Activated naive CD8-positive, alpha-beta T cell treated with anti-CD3 and anti-CD28 coated beads, Interleukin-2, amount 10 ng/mL, durations not matched to agents 7 days and 5 days (primary cell): ENCODE measurements at regions not wholly inside any gene's neighbourhood (a gene's known extent, or its start where the extent isn't known, plus 50 kb on each side); places are given as distances from the start of the nearest gene placed in this dataset.

ENCODE experiments used
- ATAC-seq: fragments of 150-1000 bp; cut with Tn5 transposase; one replicate; pipeline ENCODE4 v1.10.0; 2021; ENCODE audit warnings: low read depth, moderate library complexity
- POLR2A ChIA-PET: fragments of 350-600 bp; sonication (Branson Sonifier 250); formaldehyde crosslinking; loops from one replicate; lab custom pipeline; 2021; ENCODE audit warnings: antibody characterized with exemption; lab: Charles Lee
- DNase-seq: peaks from one replicate; pipeline ENCODE4 v3.0.0; 2021
- H3K27ac Mint-ChIP-seq: one replicate; pipeline ENCODE4 v1.8.0; 2022; ENCODE audit warnings: mild to moderate bottlenecking, mixed read lengths
- H3K27me3 Mint-ChIP-seq: one replicate; pipeline ENCODE4 v1.8.0; 2022; ENCODE audit warnings: mild to moderate bottlenecking, moderate library complexity, mixed read lengths
- H3K36me3 Mint-ChIP-seq: one replicate; pipeline ENCODE4 v1.8.0; 2021; ENCODE audit warnings: mild to moderate bottlenecking, mixed read lengths
- H3K4me1 Mint-ChIP-seq: one replicate; pipeline ENCODE4 v1.8.0; 2021; ENCODE audit warnings: mixed read lengths
- H3K4me3 Mint-ChIP-seq: one replicate; pipeline ENCODE4 v1.8.0; 2022; ENCODE audit warnings: mild to moderate bottlenecking, moderate library complexity, mixed read lengths
- H3K9me3 Mint-ChIP-seq: one replicate; pipeline ENCODE4 v1.8.0; 2021; ENCODE audit warnings: mixed read lengths

DNA sequence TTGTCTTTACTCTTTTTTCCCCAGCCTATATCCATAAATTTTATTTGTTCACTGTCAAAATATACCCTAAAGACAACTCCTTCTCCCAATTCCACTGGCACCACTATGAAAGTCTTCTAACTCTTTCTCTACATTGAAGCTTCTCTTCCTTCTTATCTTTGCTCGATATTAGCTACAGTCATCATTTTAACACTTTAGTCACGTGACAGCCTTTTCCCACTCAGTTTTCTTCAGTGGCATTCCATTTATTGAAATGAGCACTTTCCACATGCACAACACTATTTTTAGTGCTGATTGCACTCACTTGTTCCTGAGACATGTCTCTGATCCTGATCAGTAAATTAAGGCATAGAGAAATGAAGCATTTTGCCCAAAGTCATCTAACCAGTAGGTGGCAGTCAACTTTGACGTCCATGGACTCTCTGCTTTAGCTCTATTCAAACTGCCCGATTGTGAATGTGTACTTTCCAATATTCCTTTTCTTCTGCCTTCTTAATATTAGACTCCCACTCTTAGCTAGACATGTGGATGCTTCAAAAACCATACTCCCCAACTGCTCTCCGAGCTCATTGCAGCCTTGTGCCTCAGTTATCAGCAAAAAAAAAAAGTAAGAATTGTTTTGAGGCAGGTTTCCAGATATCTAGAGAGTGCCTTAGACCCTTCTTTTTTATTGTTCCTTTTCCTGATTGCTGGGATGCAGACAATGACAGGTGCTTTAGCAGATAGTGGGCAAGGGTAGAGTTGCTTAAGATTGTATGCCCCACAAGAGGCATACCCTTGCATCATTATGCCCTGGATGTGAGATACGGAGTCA lies 394.4 kb upstream of the ADGRL3 start:
- H3K4me1 Mint-ChIP-seq, result no peaks in the 10 kb centered on the region
- no peaks in the 10 kb centered on the region for H3K36me3 Mint-ChIP-seq

DNA sequence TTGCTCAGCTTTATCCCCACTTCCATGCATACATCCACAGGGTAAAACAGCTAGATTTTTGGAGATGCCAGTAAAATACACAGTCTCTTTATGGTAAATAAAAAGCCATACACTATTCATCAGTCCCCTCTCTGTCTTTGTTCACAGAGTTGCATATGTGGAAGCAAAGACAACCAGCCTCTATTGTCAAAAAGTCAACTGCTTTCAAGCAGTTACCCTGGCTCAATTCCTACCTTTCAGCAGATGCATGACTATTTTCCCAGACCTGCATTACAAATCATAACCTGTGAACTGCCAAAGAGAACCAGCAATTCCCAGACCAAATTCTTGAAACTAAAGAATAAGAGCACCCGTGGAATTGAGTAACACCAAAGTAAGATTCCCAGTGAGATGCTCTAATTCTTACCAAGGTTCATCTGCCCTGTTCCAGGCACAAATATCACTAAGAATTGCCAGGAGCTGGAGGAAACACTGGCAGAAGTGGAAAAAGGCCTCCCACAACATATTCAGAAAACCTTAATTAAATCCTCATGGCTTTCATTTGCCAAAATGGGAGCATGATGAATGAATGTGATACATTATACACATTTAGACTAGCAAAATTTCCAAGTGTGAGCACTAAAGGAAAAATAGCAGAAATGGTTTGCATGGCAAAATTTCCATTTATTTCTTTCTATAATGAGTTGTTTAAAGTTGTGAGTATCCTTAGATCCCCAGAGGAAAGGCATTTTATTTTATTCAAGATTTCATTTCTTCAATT lies 391.2 kb upstream of the ADGRL3 start:
- POLR2A ChIA-PET, result no interaction called here
- no peaks in the 10 kb centered on the region for H3K36me3 Mint-ChIP-seq
- ATAC-seq, result no peak

More for the DNA sequence above, 394.4 kb upstream of the ADGRL3 start:
- H3K4me3 Mint-ChIP-seq, result no peak overlapping the region
- DNase-seq (no peak), ATAC-seq (no peak)
- no peaks in the 10 kb centered on the region for H3K27me3 Mint-ChIP-seq
- H3K27ac Mint-ChIP-seq, result no peak overlapping the region
- H3K9me3 Mint-ChIP-seq, result peaks cover 2% of the 10 kb centered on the region
- POLR2A ChIA-PET, result no interaction called here

DNA sequence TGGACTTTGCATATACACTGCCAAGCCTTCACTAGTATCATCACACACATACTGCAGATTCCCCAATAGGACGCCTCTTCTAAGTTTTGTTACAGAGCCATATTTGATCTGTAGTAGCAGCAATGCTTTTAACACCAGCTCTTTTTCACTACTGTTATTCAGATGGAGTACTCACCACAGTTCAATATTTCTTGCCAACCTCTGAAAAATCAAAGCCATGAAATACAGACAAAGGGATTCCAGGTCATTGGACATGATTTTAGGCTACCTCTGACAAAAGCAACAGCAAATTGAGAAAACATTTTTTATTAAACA lies 390.7 kb upstream of the ADGRL3 start:
- H3K4me3 Mint-ChIP-seq, result no peak overlapping the region
- peaks cover 2% of the 10 kb centered on the region for H3K9me3 Mint-ChIP-seq
- H3K27ac Mint-ChIP-seq, result no peak overlapping the region
- POLR2A ChIA-PET, result no interaction called here
- H3K36me3 Mint-ChIP-seq, result no peaks in the 10 kb centered on the region
- no peaks in the 10 kb centered on the region for H3K27me3 Mint-ChIP-seq
- ATAC-seq (no peak), DNase-seq (no peak)
- no peaks in the 10 kb centered on the region for H3K4me1 Mint-ChIP-seq

More for the DNA sequence above, 391.2 kb upstream of the ADGRL3 start:
- H3K27me3 Mint-ChIP-seq, result no peaks in the 10 kb centered on the region
- no peak overlapping the region for H3K27ac Mint-ChIP-seq
- no peak overlapping the region for H3K4me3 Mint-ChIP-seq
- DNase-seq, result no peak
- peaks cover 2% of the 10 kb centered on the region for H3K9me3 Mint-ChIP-seq
- no peaks in the 10 kb centered on the region for H3K4me1 Mint-ChIP-seq

DNA sequence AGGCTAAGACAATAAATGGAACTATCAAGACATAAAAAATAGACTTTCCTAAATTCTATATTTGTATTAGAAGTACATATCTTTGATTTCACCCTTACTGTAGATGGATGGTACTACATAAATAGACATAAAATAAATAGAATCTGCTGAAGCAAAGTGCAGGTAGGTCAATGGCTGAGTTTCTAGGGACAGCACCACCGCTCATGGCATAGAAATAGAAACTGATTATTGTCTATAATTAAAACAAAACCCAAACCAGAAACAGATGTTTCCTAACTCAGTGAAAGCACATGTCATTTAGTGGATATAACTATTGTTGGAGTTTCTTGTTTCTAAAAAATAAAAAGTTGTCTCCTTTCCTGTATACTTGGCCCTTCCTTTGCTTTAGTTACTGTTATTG lies 387.3 kb upstream of the ADGRL3 start:
- DNase-seq (no peak), ATAC-seq (no peak)
- Mint-ChIP-seq H3K27ac (no peak overlapping the region), H3K4me3 (no peak overlapping the region), H3K4me1 (no peaks in the 10 kb centered on the region), H3K9me3 (peaks cover 2% of the 10 kb centered on the region), H3K27me3 (no peaks in the 10 kb centered on the region), H3K36me3 (no peaks in the 10 kb centered on the region)
- POLR2A ChIA-PET, result no interaction called here

DNA sequence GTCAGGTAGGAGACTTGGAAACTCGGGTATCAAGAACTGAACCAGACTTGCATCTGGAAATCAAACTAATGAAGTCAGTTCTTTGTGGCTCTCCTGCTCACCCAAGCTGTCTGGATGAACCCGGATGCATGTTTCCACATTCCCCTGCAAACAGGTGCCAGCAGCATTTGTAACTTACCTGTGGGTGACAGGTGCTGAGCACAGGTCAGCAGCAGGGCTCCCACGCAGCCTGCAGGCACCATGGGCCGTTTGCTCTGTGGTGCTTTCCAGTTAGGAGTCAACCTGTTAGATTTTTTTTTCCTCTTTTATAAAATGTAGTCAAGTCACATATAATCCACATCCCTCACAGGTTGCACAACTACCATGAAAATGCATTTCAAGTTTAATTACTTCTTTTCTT lies 385.6 kb upstream of the ADGRL3 start:
- H3K4me1 Mint-ChIP-seq, result no peaks in the 10 kb centered on the region

DNA sequence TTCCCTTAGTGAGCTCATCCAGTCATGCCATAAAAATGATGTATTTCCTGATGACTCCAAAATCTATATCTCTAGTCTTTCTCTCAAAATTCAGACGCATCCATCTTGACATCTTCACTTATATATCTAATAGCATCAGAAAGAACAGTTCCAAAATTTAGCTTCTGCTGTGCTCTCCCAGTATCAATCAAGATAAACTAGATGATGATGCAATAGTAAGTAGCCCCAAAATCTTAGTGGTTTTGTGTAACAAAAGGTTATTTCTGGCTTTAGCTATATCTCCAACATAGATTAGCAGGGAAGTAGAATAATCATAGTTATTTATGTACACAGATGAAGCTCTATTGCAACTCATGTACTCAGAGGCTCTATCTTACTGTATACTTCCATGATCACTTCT lies 382.5 kb upstream of the ADGRL3 start:
- Mint-ChIP-seq H3K27ac (no peak overlapping the region), H3K27me3 (no peaks in the 10 kb centered on the region), H3K36me3 (no peaks in the 10 kb centered on the region), H3K4me3 (no peak overlapping the region), H3K4me1 (no peaks in the 10 kb centered on the region), H3K9me3 (peaks cover 2% of the 10 kb centered on the region)
- no peak for DNase-seq
- POLR2A ChIA-PET, result no interaction called here
- ATAC-seq, result no peak

More for the DNA sequence above, 385.6 kb upstream of the ADGRL3 start:
- no peak overlapping the region for H3K4me3 Mint-ChIP-seq
- no peaks in the 10 kb centered on the region for H3K36me3 Mint-ChIP-seq
- H3K9me3 Mint-ChIP-seq, result peaks cover 2% of the 10 kb centered on the region
- ATAC-seq (no peak), DNase-seq (no peak)
- POLR2A ChIA-PET, result no interaction called here
- H3K27me3 Mint-ChIP-seq, result no peaks in the 10 kb centered on the region
- H3K27ac Mint-ChIP-seq, result no peak overlapping the region

DNA sequence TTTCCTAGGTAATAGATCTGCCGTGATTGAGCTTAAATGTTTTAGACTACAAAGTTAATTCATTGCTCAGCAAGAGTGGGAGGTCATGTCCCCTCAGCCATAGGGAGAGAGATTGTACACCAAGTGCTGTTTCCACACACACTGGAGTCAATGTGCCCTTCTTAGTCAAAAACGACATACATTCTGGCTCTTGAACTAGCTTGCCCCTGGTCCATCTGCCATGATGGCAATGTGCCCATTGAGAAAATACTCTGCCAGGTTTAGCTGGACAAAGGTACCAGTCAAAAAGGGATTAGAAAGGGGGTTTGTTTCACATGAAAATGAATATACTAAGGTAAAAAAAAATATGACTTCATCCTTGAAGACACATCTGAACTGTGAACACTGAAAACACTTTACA lies 377.1 kb upstream of the ADGRL3 start:
- Mint-ChIP-seq H3K27me3 (no peaks in the 10 kb centered on the region), H3K9me3 (peaks cover 2% of the 10 kb centered on the region), H3K36me3 (no peaks in the 10 kb centered on the region), H3K27ac (no peak overlapping the region), H3K4me1 (no peaks in the 10 kb centered on the region), H3K4me3 (no peak overlapping the region)
- no peak for ATAC-seq
- no peak for DNase-seq
- POLR2A ChIA-PET, result no interaction called here

DNA sequence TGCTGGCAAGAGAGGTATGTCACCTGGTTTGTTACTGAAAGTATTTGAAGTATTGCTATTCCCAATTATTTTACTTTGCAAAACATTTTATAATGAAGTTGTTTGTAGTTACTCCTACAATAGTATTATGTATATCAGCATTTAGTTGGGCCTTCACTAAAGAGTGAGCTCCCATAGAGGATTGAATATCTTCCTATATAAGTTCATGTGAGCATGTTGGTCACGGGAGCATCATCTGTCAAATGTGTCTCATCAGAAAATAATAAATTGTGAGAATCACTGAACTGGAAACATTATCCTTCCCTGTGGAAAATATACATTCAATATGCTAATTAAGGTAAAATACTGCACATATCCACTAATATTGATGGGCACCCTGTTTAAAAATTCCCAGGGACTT lies 360.1 kb upstream of the ADGRL3 start:
- DNase-seq (no peak), ATAC-seq (no peak)
- Mint-ChIP-seq H3K4me1 (no peaks in the 10 kb centered on the region), H3K9me3 (peaks cover 5% of the 10 kb centered on the region), H3K27ac (no peak overlapping the region), H3K27me3 (no peaks in the 10 kb centered on the region), H3K4me3 (no peak overlapping the region), H3K36me3 (no peaks in the 10 kb centered on the region)
- POLR2A ChIA-PET, result no interaction called here

DNA sequence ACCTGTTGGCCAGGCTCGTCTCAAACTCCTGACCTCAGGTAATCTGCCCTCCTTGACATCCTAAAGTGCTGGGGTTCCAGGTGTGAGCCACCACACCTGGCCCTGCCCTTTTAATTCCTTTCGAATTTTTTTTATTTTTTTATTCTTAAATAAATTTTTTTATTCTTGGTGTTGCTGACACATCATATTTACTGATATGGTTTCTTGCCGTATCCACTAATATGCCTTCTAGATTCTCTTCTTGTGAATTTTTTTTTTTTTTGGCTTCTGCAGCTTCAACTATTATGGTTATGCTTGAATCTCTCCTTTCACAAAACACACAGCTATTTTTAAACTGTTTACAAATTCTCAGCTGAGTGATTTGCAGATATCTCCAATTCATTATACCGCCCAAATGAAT lies 353.4 kb upstream of the ADGRL3 start:
- Mint-ChIP-seq H3K27ac (no peak overlapping the region), H3K4me3 (no peak overlapping the region), H3K36me3 (no peaks in the 10 kb centered on the region), H3K27me3 (no peaks in the 10 kb centered on the region), H3K4me1 (no peaks in the 10 kb centered on the region), H3K9me3 (peaks cover 1% of the 10 kb centered on the region)
- ATAC-seq (no peak), DNase-seq (no peak)
- POLR2A ChIA-PET, result no interaction called here

DNA sequence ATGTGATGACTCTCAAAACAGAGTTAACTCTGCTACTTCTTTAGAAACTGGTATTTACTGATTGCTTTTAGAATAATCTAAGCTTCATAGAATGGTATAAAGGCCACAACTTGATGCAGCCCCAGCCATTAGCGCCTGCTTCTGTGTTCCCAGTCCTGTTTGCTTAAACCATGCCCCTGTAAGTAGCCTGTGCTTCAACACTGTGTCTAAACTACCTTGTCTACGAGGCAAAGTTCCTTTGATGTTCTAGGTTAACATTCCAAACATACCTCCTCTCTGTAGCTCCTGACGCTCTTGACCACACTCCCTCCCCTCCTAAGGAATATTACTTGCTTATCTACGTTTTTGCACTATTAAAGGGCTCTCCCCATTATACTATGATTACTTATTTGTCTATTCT lies 352.5 kb upstream of the ADGRL3 start:
- Mint-ChIP-seq H3K4me3 (no peak overlapping the region), H3K36me3 (no peaks in the 10 kb centered on the region), H3K27me3 (no peaks in the 10 kb centered on the region), H3K4me1 (no peaks in the 10 kb centered on the region), H3K9me3 (peaks cover 4% of the 10 kb centered on the region), H3K27ac (no peak overlapping the region)
- DNase-seq (no peak), ATAC-seq (no peak)
- POLR2A ChIA-PET, result no interaction called here

DNA sequence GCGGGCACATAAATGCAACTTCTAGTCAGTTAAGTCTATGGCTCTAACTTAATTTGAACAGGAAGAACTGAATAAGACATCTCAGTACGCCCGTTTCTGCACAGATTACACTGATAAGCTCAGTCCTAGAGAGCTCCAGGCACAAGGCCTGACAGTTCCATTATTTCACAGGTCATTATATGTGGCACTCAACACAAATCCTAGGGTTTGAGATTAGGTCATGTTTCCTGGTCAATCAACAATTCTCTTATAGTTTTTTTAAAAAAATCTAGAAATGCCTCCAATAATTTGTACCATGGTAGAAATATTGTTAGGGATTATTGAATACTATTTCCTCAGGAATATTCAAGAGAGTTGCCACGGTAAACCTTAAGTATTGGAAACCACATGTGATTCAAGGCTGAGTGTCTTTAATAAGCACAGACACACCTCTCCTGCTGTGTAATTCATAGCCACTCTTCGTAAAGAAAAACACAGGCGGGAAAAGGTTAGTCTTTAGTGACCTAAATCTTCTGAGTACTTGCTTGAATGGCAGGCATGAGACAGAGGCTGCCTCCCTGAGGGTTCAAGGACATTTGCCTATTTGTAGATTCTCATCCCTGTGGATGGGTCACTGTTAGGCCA lies 342.9 kb upstream of the ADGRL3 start:
- Mint-ChIP-seq H3K4me1 (no peaks in the 10 kb centered on the region), H3K4me3 (no peak overlapping the region), H3K9me3 (peaks cover 4% of the 10 kb centered on the region), H3K36me3 (no peaks in the 10 kb centered on the region), H3K27me3 (no peaks in the 10 kb centered on the region), H3K27ac (no peak overlapping the region)
- no peak for ATAC-seq
- DNase-seq, result no peak
- POLR2A ChIA-PET, result no interaction called here

DNA sequence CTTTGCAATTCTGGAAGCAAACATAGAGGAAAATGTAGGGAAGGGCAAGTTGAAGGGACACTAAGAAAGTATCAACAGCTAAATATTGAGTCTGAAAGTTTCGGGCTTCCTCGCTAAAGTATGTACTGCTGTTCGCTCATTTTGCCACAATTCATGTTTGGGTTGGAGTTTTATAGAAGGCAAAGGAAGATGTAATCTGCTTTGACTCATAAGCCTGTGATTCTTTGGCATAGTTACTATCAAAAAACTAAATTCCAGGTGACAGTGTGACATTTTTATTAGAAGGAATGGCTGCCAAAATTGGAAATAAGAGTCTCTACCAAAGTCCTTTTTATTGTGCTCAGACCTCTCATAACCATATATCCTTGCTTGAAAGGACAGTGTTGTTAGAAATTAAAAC lies 336.7 kb upstream of the ADGRL3 start:
- ATAC-seq (no peak), DNase-seq (no peak)
- Mint-ChIP-seq H3K27ac (no peak overlapping the region), H3K9me3 (peaks cover 2% of the 10 kb centered on the region), H3K36me3 (no peaks in the 10 kb centered on the region), H3K4me3 (no peak overlapping the region), H3K4me1 (no peaks in the 10 kb centered on the region), H3K27me3 (no peaks in the 10 kb centered on the region)
- POLR2A ChIA-PET, result no interaction called here

DNA sequence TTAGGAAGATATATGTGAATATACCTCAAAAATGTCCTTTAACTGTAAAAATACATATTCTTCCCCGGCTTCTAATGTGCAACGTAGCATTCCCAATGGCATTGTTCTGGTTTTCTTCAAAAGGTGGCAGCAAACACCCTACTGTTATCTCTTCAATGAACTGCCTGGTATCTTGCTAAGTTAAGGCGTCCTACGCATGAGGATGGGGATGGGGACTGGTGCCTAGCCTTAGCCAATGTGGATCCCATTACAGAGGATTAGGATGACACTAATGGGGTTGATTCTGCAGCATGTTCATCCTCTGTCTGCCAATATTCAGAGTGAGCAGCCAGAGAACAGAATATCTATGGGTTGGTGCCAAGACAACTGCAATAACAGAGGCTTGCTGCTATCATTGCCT lies 334.9 kb upstream of the ADGRL3 start:
- Mint-ChIP-seq H3K9me3 (peaks cover 2% of the 10 kb centered on the region), H3K4me3 (no peak overlapping the region)
- no peak for ATAC-seq

More for the DNA sequence above, 334.9 kb upstream of the ADGRL3 start:
- no peaks in the 10 kb centered on the region for H3K36me3 Mint-ChIP-seq
- DNase-seq, result no peak
- no peaks in the 10 kb centered on the region for H3K27me3 Mint-ChIP-seq
- H3K27ac Mint-ChIP-seq, result no peak overlapping the region
- no peaks in the 10 kb centered on the region for H3K4me1 Mint-ChIP-seq
- POLR2A ChIA-PET, result no interaction called here
